T-cell (primary cell): ENCODE measurements at regions not wholly inside any gene's neighbourhood (a gene's known extent, or its start where the extent isn't known, plus 50 kb on each side); places are given as distances from the start of the nearest gene placed in this dataset.
"Not testable (repeated sequence)": the region's sequence is repeated elsewhere in the genome, so short reads cannot be mapped to it uniquely, and the experiment has no call there.

Source experiments
- ATAC-seq, 4 experiments: fragments of 200-7000 bp in 3 of 4; fragments of 150-1000 bp in 1 of 4; cut with Tn5 transposase; replicated peaks in 1 of 4; 1 replicate in 3 of 4; 2 replicates in 1 of 4; pipeline ENCODE4 v1.10.0; 2021; ENCODE audit warnings: moderate library complexity in 3 of 4, mild to moderate bottlenecking in 2 of 4, moderate number of reproducible peaks in 1 of 4
- CTCF ChIA-PET, 2 donors: fragments of 300-600 bp; sonication (Branson Sonifier 250); formaldehyde crosslinking; loops; one replicate each; lab custom pipeline; 2022; ENCODE audit warnings: antibody characterized with exemption in 2 of 2; lab: Charles Lee
- POLR2A ChIA-PET, 2 donors: fragments of 300-600 bp; sonication (Branson Sonifier 250); formaldehyde crosslinking; loops; one replicate each; lab custom pipeline; 2022; ENCODE audit warnings: antibody characterized with exemption in 2 of 2; lab: Charles Lee
- DNase-seq, 35 experiments: peaks; one replicate each; pipeline versions ENCODE4 v3.0.0 to v3.0.0-alpha.2; 2013 to 2023
- H3K27ac ChIP-seq: one replicate; pipeline ENCODE4 v1.5.1; 2013; ENCODE audit warnings: low read length
- H3K27me3 ChIP-seq, 2 experiments: replicated peaks in 1 of 2; 1 replicate in 1 of 2; 2 replicates in 1 of 2; pipeline versions ENCODE4 v1.6.1 to v1.7.0; 2013; ENCODE audit warnings: low read length in 1 of 2, mixed read lengths in 1 of 2; ENCODE audit not compliant: control insufficient read depth in 2 of 2, insufficient read depth in 2 of 2; ENCODE audit errors: extremely low read depth in 1 of 2
- H3K36me3 ChIP-seq, 2 donors: 1 replicate in 1 of 2; 2 replicates in 1 of 2; pipeline versions ENCODE4 v1.6.1 to v1.7.0; 2013; ENCODE audit warnings: low read length in 1 of 2; ENCODE audit not compliant: control insufficient read depth in 2 of 2, insufficient read depth in 1 of 2; ENCODE audit errors: extremely low read depth in 1 of 2
- H3K4me1 ChIP-seq, 2 experiments: 1 replicate in 1 of 2; 2 replicates in 1 of 2; pipeline versions ENCODE4 v1.6.1 to v1.7.0; 2013; ENCODE audit warnings: low read length in 2 of 2, mixed read lengths in 1 of 2; ENCODE audit not compliant: insufficient read depth in 2 of 2, control insufficient read depth in 1 of 2; ENCODE audit errors: extremely low read depth in 1 of 2
- H3K4me3 ChIP-seq, 2 donors: 1 replicate in 1 of 2; 2 replicates in 1 of 2; pipeline versions ENCODE4 v1.5.1 to v1.7.0; 2013; ENCODE audit warnings: mild to moderate bottlenecking in 2 of 2, low read length in 1 of 2, moderate library complexity in 1 of 2; ENCODE audit not compliant: control insufficient read depth in 1 of 2; ENCODE audit errors: extremely low read depth in 1 of 2
- H3K9me3 ChIP-seq: 2 replicates; pipeline ENCODE4 v1.7.0; 2013
- H3K27ac Mint-ChIP-seq, 2 donors: one replicate each; pipeline ENCODE4 v1.8.0; 2020 to 2021; ENCODE audit warnings: mild to moderate bottlenecking in 2 of 2, mixed read lengths in 2 of 2
- H3K27me3 Mint-ChIP-seq, 2 donors: one replicate each; pipeline ENCODE4 v1.8.0; 2021 to 2022; ENCODE audit warnings: mixed read lengths in 2 of 2
- H3K36me3 Mint-ChIP-seq: one replicate; pipeline ENCODE4 v1.8.0; 2021; ENCODE audit warnings: mixed read lengths
- H3K4me1 Mint-ChIP-seq, 3 donors: one replicate each; pipeline ENCODE4 v1.8.0; 2020 to 2022; ENCODE audit warnings: mixed read lengths in 3 of 3, mild to moderate bottlenecking in 1 of 3
- H3K4me3 Mint-ChIP-seq, 3 donors: one replicate each; pipeline ENCODE4 v1.8.0; 2020 to 2022; ENCODE audit warnings: mild to moderate bottlenecking in 3 of 3, mixed read lengths in 3 of 3, moderate library complexity in 3 of 3
- H3K9me3 Mint-ChIP-seq, 3 donors: one replicate each; pipeline ENCODE4 v1.8.0; 2020 to 2022; ENCODE audit warnings: mixed read lengths in 3 of 3
- WGBS: methylation state at CpG from one replicate; pipeline ENCODE4 v1.1.5; 2013; ENCODE audit warnings: missing lambda C conversion rate; ENCODE audit not compliant: insufficient coverage; 5-methylcytosine and 5-hydroxymethylcytosine counted together

DNA sequence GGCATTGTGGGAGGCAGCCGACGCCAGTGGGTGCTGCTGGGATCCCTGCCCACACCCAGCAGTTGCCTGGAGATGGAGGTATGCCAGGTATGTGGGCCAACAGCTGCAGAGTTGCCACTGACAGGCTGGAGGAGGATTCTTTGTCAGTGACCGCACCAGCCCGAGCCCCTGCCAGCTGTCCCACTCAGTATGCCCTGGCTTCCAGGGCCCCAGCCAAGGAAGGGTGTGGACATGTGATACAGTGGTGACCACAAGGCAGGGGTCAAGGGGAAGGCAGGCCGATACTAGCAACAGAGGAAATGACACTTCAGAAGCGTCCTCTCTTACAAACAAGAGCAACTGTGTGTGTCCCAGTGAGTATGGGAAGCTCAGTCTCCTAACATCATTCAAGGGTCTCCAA is 185.1 kb upstream of the NOTCH2NLA start:
- POLR2A ChIA-PET, ATAC-seq, H3K4me1 ChIP-seq, H3K27me3 ChIP-seq, DNase-seq, H3K9me3 ChIP-seq, CTCF ChIA-PET, H3K9me3 Mint-ChIP-seq, H3K36me3 Mint-ChIP-seq, H3K36me3 ChIP-seq, H3K27me3 Mint-ChIP-seq: not testable (repeated sequence)
- Mint-ChIP-seq H3K4me1 (peaks cover 18 to 22% (median 20%) of the 10 kb centered on the region in 3 donors), H3K27ac (peak overlapping the region; percentile 87 to 88), H3K4me3 (peak overlapping the region in 2 of 3 donors; percentile 59 to 64)
- peak overlapping the region in 1 of 2 donors; percentile 23 for H3K4me3 ChIP-seq
- no CpG with 5 or more reads among the region's 6 CpGs for WGBS
- H3K27ac ChIP-seq, result peak overlapping the region; percentile 57

DNA sequence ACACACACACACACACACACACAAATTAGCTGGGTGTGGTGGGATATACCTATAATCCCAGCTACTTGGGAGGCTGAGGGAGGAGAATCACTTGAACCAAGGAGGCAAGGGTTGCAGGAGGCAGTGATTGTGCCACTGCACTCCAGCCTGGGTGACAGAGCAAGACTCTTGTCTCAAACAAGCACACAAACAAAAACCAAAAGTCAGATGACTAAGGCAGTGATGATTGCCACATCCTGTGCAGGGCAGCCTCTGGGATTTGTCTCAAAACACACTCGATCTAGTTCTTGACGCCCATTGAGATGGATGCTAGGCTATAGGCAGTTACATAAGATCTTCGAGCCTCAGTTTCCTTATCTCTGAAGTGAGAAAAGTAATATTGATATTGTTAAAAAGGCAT is 183.1 kb upstream of the NOTCH2NLA start:
- H3K4me1 ChIP-seq, H3K9me3 Mint-ChIP-seq, CTCF ChIA-PET, H3K36me3 ChIP-seq, POLR2A ChIA-PET, H3K36me3 Mint-ChIP-seq, H3K27me3 Mint-ChIP-seq, H3K4me3 ChIP-seq, H3K27me3 ChIP-seq, H3K9me3 ChIP-seq: not testable (repeated sequence)
- H3K27ac Mint-ChIP-seq, result peak overlapping the region; percentile 93 to 98
- DNase-seq (peak in 21 of 35 experiments; percentile 9 to 70 (median 32)), ATAC-seq (peak; percentile 66 to 84 (median 77))
- WGBS, result no CpG with 5 or more reads among the region's 3 CpGs
- H3K4me1 Mint-ChIP-seq, result peaks cover 18 to 22% (median 20%) of the 10 kb centered on the region in 3 donors
- peak overlapping the region; percentile 50 to 73 (median 72) for H3K4me3 Mint-ChIP-seq
- H3K27ac ChIP-seq, result peak overlapping the region; percentile 67

DNA sequence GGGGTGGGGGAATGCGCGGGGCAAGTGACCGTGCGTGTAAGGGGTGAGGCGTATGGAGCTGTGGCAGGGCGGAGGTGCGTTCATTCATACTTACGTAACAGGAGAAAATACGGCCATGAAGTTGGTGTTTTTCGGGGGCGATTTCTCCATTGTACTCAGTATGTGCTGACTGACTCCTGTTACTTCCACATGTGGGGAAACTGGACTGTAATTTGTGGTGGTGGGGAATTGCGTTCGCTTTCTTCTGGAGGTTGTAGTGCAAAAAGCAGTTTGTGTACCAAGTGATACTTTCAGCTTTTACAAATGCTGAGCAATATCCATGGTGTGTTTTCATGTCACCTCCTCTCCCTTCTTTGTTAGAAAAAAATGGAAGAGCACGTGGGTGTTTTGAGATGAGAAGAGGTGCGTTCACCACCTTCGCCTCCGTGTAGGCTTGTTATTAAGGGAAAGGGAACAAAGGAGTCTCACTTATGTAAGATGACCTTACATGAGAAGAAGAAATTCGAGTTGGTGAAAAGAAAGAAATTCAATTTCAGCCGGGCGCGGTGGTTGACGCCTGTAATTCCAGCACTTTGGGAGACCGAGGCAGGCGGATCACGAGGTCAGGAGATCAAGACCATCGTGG is 181.1 kb upstream of the NOTCH2NLA start:
- H3K9me3 ChIP-seq, H3K27me3 ChIP-seq, POLR2A ChIA-PET, H3K27me3 Mint-ChIP-seq, CTCF ChIA-PET, H3K36me3 ChIP-seq, H3K4me1 ChIP-seq, H3K27ac ChIP-seq, H3K36me3 Mint-ChIP-seq, H3K4me3 ChIP-seq, H3K9me3 Mint-ChIP-seq: not testable (repeated sequence)
- H3K4me1 Mint-ChIP-seq, result peaks cover 14 to 15% (median 14%) of the 10 kb centered on the region in 3 donors
- WGBS, result 80% methylated on average over 4 of the region's 26 CpGs
- H3K4me3 Mint-ChIP-seq, result peak overlapping the region; percentile 43 to 76 (median 60)
- DNase-seq (peak in 6 of 35 experiments; percentile 15 to 55 (median 28)), ATAC-seq (peak; percentile 64 to 80 (median 76))
- H3K27ac Mint-ChIP-seq, result peak overlapping the region; percentile 87 to 93

DNA sequence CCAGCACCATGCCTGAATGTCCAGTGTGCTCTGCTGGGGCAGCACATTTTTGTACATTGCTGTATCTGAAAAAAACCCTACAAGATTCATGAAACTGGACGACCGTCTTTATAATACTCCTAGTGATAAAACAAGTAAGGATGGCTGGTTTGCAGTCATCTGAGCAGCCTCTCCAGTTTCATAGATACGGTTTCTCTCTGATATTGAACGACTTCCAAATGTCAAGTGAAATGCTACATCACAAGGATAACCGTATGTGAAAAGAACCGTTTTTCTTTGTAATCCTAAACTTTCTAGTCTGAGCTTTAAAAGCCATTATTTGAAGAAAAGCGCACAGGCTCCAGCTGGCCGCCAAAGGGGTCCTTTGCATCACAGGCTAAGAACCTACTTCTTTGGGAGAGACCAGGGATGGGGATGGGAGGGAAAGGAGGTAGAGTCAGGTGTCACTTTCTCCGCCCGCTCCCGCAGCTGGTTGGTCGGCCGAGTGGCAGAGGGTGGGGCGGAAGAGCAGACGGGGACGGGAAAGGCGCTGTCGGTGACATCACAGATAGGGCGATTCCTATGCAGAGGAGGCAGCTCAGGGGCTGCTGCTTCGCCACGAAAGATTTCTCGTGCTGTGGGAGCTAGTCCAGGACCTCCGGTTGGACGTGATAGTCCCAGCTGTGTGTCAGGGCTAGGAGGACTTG is 180.4 kb upstream of the NOTCH2NLA start:
- H3K27ac ChIP-seq, H3K27me3 ChIP-seq, H3K9me3 Mint-ChIP-seq, POLR2A ChIA-PET, H3K4me3 ChIP-seq, H3K36me3 Mint-ChIP-seq, H3K9me3 ChIP-seq, CTCF ChIA-PET, H3K36me3 ChIP-seq, H3K4me1 ChIP-seq, H3K27me3 Mint-ChIP-seq: not testable (repeated sequence)
- no CpG with 5 or more reads among the region's 24 CpGs for WGBS
- DNase-seq, result peak in 1 of 35 experiments; percentile 35
- H3K27ac Mint-ChIP-seq, result peak overlapping the region in 1 of 2 donors; percentile 87
- peak; percentile 71 to 84 (median 81) for ATAC-seq
- peaks cover 14 to 15% (median 14%) of the 10 kb centered on the region in 3 donors for H3K4me1 Mint-ChIP-seq
- peak overlapping the region in 1 of 3 donors; percentile 60 for H3K4me3 Mint-ChIP-seq

DNA sequence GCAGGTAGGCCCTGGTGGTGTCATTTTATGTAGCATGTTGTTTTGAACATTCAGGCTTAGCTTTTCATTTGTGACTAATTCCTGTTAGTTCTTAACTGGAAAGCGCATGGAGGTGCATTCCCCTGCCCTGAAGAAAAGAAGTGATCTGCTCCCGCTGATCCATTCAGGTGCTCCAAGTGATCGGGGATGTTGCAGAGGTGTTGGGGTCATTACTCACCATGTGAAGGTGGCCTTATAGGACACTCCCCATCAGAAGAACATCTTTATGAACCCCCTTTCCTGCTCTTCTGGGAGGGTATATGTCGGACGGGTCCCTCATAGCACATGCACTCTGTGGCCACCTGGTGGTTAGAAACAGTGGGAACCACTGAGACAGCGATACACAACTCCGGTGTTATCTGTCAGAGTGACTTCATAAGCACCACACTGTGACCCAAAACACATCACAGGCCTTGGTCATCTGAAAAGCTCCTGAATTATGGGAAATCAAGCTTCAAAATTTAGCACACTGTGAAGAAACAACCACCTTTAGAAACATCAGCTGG is 172.5 kb upstream of the NOTCH2NLA start:
- Mint-ChIP-seq H3K4me3 (peak overlapping the region; percentile 6 to 57 (median 31)), H3K4me1 (peaks cover 24 to 32% (median 26%) of the 10 kb centered on the region in 3 donors), H3K27ac (peak overlapping the region; percentile 85 to 95)
- H3K36me3 Mint-ChIP-seq, H3K9me3 ChIP-seq, H3K27me3 ChIP-seq, CTCF ChIA-PET, H3K4me3 ChIP-seq, H3K36me3 ChIP-seq, H3K9me3 Mint-ChIP-seq, H3K27me3 Mint-ChIP-seq, POLR2A ChIA-PET: not testable (repeated sequence)
- Histone ChIP-seq H3K27ac (peak overlapping the region; percentile 55), H3K4me1 (peaks cover 7 to 30% of the 10 kb centered on the region in 2 experiments)
- ATAC-seq (peak; percentile 59 to 75 (median 74)), DNase-seq (peak in 8 of 35 experiments; percentile 8 to 50 (median 26))
- WGBS, result 0% methylated on average over 2 of the region's 7 CpGs

DNA sequence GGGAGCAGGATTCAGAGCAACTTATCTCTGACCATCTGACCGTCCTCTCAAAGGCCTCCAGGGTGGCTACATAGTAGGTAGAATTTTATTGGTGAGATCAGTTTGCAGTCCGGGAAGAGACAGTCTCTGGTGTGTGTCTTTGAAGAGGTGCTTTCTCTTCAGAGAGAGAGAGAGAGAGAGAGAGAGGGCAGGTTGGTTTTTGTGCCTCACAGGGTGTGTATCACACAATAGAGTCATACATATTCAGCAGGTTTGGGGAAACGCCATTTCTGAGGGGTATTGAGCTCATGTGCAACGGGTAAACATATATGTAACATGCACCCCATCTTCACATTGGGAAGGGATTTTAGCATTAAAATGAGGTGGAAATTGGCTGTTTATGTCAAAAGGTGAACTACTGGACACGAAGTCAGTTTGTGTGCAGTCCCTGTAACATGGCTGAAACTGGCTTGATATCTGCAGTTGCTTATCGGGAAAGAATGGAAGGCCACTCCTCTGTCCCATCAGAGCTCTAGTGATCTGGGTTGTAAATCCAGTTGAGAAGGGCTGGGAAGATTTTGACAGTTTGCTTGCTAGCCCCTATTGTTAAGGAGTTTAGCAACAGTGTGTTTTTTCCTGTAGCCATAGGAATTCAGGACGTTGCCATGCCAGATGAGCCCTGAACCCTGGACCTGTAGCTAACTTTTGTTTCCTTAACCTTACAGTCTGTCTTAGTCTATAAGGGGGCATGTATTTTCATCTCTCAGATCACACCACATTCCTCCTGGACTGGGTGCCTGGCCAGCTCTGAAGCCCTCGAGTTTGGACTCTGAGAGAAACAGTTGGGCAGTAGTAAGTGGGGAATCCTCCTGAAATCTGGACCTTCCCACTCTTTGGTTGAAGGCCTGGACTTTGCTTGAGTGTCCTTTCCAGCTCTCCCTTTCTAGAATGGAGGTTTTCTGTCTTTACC is 171.6 kb upstream of the NOTCH2NLA start:
- Mint-ChIP-seq H3K4me1 (peaks cover 24 to 32% (median 26%) of the 10 kb centered on the region in 3 donors), H3K27ac (peak overlapping the region; percentile 85 to 95), H3K4me3 (peak overlapping the region in 2 of 3 donors; percentile 1 to 53)
- H3K9me3 Mint-ChIP-seq, CTCF ChIA-PET, H3K4me3 ChIP-seq, POLR2A ChIA-PET, H3K36me3 Mint-ChIP-seq, H3K36me3 ChIP-seq, H3K9me3 ChIP-seq, H3K27me3 ChIP-seq, ATAC-seq, H3K27me3 Mint-ChIP-seq: not testable (repeated sequence)
- peak overlapping the region; percentile 58 for H3K27ac ChIP-seq
- H3K4me1 ChIP-seq, result peaks cover 7 to 30% of the 10 kb centered on the region in 2 experiments
- no CpG with 5 or more reads among the region's 8 CpGs for WGBS
- peak in 1 of 35 experiments; percentile 16 for DNase-seq
